HG02678 (cell line): ENCODE measurements at regions not wholly inside any gene's neighbourhood (a gene's known extent, or its start where the extent isn't known, plus 50 kb on each side); places are given as distances from the start of the nearest gene placed in this dataset.
"Not testable (repeated sequence)": the region's sequence is repeated elsewhere in the genome, so short reads cannot be mapped to it uniquely, and the experiment has no call there.

ENCODE experiments used
- ATAC-seq: cut with Tn5 transposase; IDR thresholded peaks from one replicate; pipeline ENCODE4 v1.9.1; 2021; ENCODE audit warnings: mild to moderate bottlenecking, moderate library complexity; ENCODE audit not compliant: unreplicated experiment

GRCh38 chr13:62483774-62484173 lies 1068.1 kb upstream of the PCDH20 start:
- ATAC-seq, result no peak

- ATAC-seq, result no peak
Observed at GRCh38 chr13:62482351-62482750, 1066.7 kb upstream of the PCDH20 start.

DNA sequence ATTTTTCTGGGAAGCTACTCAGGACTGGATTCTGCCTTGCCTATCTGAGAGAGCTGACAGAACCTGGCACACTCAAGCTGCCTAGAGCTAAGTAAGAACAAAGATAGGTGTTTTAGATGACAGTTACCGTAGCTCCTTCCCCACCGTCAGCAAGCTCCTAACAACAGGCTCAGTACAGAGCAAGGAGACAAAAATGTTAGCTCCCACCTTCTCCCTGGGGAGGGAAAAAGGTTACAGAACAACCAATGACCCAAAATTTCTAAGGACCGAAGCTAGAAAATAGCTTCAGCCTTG lies 1058.2 kb upstream of the PCDH20 start:
- no peak for ATAC-seq

GRCh38 chr13:62473190-62473943 lies 1057.7 kb upstream of the PCDH20 start:
- no peak for ATAC-seq

GRCh38 chr13:62453761-62454160 lies 1038.1 kb upstream of the PCDH20 start:
- no peak for ATAC-seq

- ATAC-seq, result no peak
Observed at GRCh38 chr13:62450759-62451158, 1035.1 kb upstream of the PCDH20 start.

- not testable (repeated sequence) for ATAC-seq
Observed at GRCh38 chr13:62447771-62448382, 1032.2 kb upstream of the PCDH20 start.

DNA sequence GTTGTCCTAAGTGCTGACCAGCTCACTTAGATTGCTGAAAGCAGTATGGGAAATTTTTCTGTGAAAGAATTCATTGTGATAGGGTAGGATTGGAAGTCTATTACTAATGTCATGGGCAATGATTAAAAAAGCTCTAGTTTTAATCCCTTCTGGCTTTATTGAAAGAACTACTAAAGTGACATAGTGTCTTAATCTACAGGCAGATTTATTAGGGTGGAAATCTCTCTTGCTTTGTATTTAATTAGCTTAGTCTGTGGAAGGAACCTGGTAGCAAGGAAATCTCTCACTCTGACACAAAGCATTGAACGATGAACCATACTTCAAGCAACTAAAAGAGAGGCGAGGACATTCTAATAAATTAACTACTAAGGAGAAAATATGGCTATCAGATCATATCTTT lies 1029.2 kb upstream of the PCDH20 start:
- ATAC-seq, result no peak

DNA sequence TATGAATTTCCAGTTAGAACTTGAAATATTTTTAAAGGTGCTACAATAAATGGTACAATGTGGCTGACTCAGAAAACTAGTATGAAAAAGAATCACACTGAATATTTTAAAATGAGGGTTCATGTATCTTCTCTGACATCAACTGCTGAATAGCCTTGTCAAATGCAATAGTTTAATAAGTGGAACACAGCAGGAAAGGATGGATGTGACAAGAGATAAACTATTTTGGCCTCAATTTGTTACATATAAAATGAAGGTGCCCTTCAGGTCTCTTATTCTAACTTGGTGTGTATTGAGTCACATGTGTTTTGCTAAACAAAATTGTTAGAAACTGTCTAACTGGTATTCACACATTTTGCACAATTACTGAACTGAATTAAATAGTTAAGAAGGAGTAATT lies 1018.4 kb upstream of the PCDH20 start:
- no peak for ATAC-seq

DNA sequence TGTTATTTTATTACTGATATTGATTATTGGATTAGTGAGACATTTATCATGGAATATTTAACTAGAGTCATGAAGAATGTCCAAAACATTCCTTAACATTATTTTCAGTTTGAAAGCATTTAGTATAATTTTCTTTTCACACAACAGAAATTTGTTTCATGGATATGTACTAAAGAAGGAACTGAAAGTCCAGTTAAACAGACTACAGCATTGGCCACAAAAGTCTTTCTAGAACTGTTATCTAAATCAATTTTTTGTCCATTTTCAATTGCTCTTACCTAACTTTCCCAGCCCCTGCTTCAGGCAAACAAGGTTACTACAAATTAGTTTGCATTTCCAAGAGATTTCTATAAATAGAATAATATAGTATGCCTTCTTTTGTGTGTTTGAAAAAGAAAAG lies 1018.0 kb upstream of the PCDH20 start:
- no peak for ATAC-seq

- ATAC-seq, result no peak
Observed at GRCh38 chr13:62432906-62433305, 1017.3 kb upstream of the PCDH20 start.

GRCh38 chr13:62432295-62432694 lies 1016.6 kb upstream of the PCDH20 start:
- no peak for ATAC-seq

DNA sequence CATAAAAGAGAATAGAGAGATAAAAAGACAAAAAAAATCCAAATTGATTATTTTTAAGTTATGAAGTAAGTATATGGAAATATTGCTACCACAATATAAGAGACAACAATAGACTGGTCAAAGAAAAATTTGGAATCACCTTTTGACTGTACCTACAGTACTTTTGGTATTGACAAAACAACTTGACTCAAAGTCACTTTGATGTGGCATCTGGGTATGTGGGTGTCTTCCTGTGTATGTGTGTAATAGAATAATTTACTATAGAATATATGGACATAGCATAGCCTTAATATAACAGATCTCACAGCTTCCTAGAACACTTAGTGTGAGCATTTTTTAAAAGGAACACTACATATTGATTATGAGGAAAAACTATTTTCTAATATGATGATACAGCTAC lies 1016.2 kb upstream of the PCDH20 start:
- ATAC-seq, result no peak

DNA sequence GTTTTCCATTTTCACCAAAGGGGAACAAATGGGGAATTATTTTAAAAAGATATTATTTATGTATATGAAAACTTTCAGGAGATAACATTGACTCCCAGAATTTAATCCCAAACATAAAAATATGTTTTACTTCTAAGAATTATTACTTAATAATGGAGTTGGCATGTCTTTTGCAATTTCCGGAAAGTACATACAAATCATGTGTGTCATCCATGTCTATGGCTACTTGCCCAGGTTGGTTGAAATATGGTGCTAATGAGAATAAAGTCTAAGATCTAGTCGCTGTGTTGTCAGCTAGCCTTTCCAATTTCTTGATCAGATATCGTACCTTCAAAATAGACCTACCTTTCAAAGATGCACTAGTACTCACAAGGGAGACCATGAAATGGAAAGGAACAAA lies 1003.2 kb upstream of the PCDH20 start:
- no peak for ATAC-seq

GRCh38 chr13:62418376-62418775 lies 1002.7 kb upstream of the PCDH20 start:
- ATAC-seq, result no peak

DNA sequence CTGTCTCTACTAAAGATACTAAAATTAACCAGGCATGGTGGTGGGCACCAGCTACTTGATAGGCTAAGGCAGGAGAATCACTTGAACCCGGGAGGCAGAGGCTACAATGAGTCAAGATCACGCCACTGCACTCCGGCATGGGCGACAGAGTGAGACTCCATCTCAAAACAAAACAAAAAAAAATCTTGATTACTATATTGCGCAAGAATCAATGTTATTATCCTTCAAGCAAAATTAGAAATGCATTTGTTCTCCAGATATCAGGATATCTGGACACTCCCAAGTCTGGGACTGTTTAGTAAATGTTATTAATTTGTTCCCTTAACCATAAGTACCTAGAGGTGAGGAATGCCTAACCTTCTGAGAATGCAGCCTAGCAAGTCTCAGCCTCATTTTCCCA lies 992.2 kb upstream of the PCDH20 start:
- ATAC-seq, result no peak

DNA sequence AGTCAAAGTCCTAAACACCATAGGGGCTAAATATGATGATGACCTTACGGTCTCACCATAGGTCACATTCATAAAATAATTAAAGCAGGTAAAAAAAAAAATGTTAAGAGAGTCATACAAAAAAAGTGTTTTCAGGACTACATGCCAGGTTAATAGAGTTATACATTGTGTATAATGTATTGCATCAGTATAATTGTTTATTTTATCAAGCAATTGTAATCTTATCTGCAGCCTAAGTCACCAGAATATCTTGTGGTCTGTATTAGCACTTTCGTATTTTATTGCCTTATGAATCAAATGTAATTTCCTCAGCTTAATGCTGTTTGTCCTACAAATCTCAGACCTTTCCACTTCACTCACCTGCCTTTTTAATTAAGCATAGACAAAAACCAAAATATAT lies 972.9 kb upstream of the PCDH20 start:
- ATAC-seq, result no peak

DNA sequence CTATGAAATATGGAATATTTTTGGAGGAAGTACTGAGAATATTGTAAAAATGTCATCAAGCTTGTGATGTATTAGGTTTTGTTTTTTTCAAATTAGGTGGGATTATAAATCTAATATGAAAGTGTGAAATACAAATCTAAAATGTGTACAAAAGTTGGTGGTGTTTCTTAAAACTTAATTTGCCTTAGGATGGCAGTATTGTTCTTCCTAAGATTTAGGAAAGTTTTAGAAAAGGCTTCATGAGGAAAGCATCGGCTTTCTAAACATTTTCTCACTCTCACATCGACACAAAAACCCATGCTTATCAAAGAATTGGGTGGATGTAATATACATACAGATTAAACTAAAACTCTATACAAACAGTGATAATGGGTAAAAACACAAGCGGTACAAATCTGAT lies 972.0 kb upstream of the PCDH20 start:
- no peak for ATAC-seq

DNA sequence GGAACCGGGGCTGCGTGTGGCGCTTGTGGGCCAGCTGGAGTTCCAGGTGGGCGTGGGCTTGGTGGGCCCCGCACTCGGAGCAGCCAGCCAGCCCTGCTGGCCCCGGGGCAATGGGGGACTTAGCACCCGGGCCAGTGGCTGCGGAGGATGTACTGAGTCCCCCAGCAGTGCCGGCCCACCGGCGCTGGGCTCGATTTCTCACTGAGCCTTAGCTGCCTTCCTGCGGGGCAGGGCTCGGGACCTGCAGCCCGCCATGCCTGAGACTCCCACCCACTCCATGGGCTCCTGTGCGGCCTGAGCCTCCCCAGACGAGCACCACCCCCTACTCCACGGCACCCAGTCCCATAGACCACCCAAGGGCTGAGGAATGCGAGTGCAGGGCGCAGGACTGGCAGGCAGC lies 963.6 kb upstream of the PCDH20 start:
- not testable (repeated sequence) for ATAC-seq

DNA sequence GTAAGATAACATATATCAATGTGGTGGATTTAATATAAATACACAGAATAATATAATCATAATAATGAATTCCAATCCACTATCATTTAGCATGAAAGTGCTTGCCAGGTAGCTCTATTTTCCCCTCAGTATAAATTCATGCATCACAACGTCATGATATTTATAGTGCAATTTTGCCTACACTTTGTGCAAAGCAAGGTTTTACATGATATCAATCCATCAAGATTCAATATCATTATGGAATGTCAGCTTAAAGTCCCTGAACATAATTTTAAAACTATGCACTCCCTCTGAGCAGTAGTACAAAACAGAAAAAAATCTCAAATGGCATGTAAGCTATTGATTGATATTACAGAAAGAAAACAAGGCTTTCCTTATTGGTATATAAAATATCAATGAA lies 962.2 kb upstream of the PCDH20 start:
- no peak for ATAC-seq

DNA sequence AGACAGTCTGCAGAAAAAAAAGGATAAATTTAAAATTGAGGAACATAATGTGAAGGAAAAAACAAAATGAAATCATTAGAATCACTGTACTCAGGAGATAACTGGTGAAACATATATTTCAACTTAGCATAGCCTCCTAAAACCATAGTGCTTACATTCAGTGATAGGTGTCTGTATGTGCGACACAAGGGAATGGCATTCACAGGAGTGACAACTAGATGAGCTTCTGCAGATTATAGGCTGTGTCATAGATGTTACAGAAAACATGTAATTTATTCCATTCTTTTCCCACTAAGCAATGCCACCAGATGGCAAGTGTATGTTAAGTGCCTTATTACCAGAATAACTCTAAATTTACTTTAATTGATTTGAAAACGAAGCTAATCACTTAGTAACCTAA lies 960.0 kb upstream of the PCDH20 start:
- ATAC-seq, result no peak

DNA sequence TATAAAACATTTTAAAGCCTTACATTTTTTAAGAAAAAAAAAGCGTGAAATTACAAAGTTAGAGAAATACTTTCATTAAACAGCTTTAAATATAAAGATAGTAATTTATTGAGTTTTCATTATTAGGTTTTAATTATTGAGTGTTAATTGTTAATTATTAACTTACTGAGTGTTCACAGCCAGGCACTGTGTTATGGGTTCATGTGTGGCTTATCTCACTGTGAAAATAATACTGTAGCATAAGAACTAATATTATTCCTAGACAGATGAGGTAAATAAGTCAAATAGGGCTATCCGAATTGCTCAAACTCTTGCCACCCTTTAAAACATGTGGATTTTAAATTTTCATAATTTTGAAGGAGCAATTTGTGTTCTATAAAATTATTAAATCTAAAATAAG lies 956.1 kb upstream of the PCDH20 start:
- ATAC-seq, result no peak

DNA sequence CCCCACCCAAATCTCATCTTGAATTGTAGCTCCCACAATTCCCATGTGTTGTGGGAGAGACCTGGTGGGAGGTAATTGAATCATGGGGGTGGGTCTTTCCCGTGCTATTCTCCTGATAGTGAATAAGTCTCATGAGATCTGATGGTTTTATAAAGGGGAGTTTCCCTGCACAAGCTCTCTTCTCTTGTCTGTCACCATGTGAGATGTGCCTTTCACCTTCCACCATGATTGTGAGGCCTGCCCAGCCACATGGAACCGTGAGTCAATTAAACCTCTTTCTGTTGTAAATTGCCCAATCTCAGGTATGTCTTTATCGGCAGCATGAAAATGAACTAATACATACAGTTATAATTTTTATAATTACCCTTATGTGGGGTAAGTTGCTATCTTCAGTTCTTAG lies 952.3 kb upstream of the PCDH20 start:
- not testable (repeated sequence) for ATAC-seq
